ENCODE measurements at regions not wholly inside any gene's neighbourhood (a gene's known extent, or its start where the extent isn't known, plus 50 kb on each side); places are given as distances from the start of the nearest gene placed in this dataset.
"Not testable (repeated sequence)": the region's sequence is repeated elsewhere in the genome, so short reads cannot be mapped to it uniquely, and the experiment has no call there.

DNA sequence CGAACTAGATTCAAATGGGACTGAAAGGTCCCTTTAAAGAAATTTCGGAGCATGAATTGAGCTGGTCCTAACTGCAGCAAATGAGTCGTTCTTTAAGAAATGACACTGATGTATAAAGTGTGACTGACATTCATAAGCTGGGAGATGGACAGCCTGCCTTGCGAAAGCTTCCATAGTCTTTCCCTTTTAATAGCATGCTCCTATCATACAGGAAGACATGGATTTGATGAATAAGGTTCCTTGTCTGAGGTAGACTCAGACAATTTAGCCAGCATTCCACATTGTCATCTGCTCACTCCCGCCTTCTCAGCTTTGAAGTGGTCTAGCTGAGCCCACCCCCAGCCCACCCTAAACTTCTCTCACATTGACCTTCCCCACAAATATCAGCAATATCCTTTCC, 264.9 kb downstream of the TSN start:
- DNase-seq (ENCODE audit: low read depth), result no peak

DNA sequence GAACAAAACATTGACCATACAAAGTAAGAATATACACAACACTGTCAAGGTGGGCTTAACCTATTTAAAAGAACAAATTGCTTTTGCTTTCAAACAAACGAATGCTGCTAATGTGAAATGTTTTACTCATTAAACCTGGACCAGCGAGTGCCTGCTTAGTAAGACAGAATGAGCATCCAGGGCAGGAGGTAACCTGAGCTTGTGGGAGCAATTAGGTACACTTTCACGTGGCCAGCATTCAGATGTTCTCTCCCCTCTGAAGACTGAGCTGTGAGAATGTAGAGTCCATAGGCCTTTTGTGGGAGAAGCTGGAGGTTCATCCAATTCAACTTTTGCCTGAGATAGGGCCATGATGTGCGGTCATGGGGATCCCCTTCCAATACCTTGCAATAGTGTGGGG, 266.5 kb downstream of the TSN start:
- DNase-seq (ENCODE audit: low read depth), result no peak

DNA sequence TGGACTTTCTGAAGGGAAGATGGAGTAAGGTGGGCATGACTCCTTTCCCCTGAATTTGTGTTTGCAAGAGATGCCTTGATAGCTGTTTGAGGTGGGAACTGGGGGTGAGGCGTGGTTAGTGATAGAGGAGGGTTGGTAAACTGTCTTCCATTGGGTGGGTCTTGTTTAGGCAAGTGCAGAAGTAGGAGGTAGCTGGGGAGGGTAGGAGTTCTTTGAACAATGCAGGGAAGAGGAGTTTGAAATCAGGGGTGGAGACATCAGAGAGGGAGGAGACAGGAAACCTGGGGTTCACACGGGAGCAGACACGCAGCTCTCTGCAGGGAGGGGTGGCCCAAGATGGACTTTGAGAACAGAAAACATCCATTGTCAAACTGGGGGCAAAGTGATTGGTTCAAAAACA, 267.1 kb downstream of the TSN start:
- DNase-seq (ENCODE audit: low read depth), result no peak

DNA sequence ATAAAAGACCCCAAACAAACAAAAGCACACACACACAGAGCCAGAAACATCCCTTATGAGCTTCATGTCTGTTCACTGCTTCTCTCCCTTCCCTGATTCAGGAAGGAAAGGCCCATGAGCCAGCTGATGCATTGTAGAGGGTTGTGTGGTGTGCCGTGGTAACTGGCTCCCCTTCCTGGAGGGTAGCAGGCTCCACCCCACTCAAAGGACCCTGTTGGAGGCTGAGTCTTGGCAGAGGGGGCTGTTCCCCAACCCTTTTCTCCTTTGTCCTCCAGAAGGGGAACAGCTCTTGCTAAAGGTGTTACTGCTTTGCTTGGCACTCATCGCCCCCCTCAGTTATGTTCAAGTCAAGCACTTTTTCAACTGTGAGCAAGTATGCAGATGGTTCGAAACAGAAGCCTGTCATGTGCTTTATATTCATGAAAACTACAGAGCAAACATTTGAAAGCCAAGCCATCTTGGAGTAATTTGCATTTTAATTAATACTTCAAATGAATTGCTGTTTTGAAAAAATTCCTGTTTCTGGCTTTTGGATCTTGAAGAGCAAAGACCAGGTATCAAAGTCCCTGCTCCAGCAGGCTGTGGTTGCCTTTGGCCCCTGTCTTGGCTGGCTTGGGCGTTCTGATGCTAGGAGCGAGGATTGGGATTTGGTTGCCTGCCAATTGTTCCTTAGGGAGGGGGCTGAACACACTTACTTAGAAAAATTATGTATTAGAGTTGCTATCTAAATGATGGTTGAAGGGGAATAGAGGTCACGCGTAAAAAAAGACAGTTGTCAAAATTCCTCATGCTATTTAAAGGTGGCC, 267.8 kb downstream of the TSN start:
- no peak for DNase-seq (ENCODE audit: low read depth)

DNA sequence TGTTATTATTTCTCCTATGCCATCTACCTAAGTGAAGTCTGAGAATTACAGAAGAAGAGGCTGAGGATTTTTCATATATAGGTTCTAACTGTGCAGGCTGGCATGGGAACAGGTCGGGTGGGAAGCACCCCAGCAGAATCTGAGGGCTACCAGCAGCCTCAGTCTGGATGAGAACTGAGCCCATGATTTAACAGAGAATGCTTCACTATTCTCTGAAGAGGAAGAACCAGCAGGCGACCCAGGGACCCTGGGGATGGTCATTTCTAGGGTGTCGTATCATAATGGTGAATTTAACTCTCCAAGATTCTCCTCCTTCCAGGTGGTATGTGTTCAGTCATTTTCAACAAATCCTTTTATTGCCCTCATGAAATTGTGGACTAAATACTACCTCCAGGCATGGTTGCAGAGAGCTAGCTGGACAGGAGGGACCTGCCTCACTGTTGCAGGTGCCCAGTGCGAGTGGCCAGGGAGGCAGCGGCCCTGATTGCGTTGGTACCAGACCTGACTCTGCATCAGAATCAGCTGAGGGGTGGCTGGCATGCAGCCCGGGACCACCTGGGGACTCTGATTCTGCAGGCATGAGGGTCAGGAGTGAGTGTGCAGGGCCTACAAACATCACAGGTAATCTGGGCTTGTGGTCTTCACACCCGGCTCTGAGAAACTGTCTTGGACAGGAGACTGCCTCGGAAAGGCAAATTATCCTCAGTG, 272.2 kb downstream of the TSN start:
- DNase-seq (ENCODE audit: low read depth), result no peak

DNA sequence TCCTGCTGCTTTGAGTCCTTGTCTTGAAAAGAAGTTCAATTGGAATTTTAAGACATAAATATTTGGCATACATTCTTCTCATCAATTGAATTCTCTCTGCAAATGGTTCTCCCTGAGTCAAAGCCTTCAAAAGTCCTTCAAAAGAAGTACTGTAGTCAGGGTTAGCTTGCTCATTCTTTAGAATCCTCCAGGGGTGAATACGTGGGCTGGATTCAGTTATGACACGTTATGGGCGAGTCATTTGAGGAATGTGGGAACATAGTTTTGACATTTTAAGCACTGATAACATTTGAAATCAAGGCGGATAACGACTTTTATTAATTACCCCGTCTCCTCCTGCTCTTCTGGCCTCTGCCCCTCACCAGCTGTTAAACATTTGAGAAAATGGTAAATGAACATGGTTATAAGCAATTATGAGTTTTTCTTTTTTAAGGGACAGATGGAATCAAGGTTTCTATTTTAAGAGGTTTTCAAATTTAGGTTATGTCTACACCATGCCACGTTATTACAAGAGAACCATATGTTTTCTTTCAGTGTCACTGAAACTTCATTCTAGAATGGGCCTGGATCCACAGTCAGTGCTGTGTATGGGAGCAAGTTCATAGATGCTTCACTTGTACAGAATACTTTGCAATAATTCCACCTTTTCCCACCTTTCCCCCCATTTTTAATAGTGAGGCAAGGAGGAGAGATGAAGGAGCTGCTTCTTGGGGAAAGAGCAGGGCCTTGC, 273.1 kb downstream of the TSN start:
- no peak for DNase-seq (ENCODE audit: low read depth)

DNA sequence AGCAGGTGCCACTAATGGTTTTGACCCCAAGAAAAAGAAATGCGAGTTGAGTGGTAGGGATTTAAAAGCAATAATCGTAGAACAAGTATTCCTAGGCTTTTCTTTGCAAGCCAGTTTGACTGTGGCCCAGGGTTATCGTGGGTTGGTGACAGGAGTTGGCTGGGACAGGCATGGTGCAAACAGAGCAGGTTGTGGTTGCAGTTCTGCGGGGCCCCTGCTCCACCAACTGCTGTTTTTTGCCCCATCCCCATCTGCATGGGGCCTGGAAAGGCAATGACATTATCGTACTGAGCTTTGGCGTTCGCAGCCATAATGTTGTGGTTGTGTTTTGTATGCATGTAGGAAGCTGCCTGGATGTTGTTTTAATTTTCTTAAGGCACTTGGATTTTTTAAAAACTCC, 274.0 kb downstream of the TSN start:
- DNase-seq (ENCODE audit: low read depth), result no peak

DNA sequence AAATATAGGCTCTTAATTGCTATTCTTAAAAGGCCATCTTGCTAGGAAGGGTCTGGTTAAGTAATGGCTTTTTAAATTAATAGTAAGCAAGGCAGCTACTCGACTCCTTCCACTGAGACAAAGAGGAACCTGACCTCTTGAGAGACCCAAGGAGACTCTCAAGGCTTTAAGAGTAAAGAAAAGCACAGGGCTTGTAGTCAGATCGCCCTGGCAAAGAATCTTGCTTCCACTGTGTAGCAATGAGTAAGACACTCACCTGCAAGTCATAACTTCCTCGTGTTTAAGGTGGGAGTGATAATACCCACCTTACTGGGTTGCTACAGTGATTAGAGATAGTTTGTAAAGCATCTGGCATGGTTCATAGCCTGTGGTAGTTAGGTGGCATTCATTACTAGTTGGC, 274.5 kb downstream of the TSN start:
- no peak for DNase-seq (ENCODE audit: low read depth)

DNA sequence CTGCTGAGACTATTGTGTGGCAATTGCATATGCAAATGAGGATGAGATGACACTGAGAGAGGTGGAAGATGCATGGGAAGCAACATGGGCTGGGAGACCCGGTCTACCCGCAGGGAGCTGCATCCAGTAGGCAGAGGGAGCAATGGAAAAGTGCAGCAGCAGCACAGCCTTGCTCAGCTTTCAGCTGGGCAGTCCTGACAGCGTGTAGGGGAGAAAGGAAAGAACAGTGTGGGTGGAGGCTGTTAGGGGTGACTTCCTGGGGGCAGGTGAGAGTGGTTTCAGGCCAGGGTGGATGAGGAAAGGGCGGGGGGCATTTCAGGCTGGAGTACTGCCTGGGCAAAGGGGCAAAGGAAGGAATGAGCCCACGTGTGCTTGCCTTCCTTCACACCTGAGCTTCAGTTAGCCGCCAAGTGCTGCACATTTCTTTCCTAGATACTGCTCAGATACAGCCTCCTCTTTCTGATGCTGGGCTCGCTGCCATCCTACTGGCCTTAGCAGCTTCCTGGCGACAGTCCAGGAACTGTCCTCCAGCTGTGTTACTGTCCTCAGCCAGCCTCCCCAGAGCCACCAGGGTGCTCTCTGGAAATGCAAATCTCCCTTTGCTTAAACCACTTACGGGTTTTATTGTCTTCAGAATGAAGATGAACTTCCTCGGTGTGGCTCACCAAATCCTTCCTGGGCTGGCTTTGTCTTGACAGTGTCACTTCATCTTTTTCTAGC, 276.3 kb downstream of the TSN start:
- DNase-seq (ENCODE audit: low read depth), result no peak

DNA sequence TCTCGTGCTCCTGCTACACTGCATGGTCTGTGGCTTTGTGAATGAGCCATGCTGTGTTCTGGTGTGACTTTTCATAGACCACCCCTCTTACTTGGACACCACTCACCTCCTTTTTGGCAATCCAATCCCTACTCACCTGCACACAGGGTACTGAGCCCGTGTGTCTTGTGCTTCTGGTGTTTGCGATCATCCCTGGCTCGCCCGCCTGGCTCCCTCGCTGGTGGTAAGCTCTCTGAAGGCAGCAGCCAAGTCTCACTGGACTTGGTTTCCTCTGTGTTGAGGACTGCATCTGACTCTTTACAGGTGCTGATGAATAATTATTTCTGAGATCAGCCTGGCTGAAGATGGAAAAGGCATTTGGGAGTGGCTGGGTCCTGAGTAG, 276.8 kb downstream of the TSN start:
- DNase-seq (ENCODE audit: low read depth), result no peak

DNA sequence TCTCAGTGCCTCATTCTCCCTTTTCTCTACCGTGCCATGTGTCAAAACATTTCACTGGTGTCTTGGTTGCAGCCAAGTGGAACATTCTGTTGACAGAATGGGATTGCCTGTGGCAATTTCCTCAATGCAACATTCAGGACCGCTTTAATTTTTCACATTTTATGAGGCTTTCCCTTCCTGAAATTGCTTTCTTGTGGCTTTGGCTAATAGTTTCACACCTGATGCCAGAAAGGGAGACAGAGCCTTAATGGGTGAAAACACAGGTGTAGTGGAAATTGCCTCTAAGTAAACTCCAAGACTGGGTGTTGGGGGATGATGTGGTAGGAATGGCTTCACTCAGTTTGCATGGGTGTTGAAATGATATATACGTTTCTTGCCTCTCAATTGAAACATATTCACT, 278.3 kb downstream of the TSN start:
- no peak for DNase-seq (ENCODE audit: low read depth)

DNA sequence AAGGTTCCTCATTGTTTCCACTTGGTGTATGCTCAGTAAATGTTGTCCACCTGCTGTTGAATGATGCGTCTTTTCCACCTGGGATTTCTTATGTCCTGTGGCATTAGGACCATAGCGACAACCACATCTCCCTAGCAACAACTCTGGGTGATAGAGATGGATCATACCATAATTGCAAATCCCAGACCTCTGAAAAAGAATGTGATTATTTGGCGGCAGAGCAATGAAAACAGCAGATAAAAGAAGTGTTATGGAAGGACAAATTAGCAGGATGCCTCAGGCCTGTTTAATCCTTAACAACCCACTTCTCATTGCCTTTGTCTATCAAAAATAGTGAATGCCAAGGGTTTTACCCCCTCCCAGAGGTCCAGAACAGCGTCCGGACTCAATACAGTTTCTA, 278.9 kb downstream of the TSN start:
- DNase-seq (ENCODE audit: low read depth), result no peak

DNA sequence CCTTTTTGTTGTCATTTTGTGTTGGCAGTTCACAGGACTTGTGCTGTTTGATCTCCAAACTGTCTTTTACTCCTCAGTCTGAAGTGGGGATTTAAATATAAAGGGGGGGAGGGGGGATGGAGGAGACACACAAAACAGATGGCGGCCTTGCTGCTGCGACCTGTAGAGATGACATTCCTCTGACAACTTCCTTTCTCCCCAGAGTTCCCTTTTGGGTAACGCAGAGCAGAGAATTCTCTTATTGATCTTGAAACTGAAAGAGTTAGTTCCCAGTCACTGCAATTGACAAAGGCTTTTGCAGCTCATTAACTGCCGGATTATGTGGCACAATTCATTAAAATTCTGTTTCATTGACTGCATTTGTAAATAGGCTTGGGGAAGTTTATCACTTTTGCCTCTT, 279.3 kb downstream of the TSN start:
- DNase-seq (ENCODE audit: low read depth), result no peak

DNA sequence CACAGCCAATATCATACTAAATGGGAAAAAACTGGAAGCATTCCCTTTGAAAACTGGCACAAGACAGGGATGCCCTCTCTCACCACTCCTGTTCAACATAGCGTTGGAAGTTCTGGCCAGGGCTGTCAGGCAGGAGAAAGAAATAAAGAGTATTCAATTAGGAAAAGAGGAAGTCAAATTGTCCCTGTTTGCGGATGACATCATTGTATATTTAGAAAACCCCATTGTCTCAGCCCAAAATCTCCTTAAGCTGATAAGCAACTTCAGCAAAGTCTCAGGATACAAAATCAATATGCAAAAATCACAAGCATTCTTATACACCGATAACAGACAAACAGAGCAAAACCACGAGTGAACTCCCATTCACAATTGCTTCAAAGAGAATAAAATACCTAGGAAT, 283.4 kb downstream of the TSN start:
- DNase-seq (ENCODE audit: low read depth), result not testable (repeated sequence)

DNA sequence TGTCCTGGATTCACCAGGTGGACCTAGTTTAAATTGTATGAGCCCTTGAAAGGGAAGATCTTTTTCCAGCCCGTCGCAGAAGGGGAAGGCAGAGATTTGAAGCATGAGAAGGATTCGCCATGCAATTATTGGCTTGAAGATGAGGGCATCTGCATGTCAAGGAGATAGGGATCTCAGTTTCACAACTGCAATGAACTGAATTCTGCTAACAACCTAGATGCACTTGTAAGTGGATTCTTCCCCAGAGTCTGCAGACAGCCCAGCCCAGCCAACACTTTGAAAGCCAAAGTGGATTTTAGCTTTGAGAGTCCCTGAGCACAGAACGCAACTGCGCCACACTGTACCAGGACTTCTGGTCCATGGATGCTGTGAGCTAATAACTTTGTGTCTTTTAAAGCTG, 286.0 kb downstream of the TSN start:
- no peak for DNase-seq (ENCODE audit: low read depth)

DNA sequence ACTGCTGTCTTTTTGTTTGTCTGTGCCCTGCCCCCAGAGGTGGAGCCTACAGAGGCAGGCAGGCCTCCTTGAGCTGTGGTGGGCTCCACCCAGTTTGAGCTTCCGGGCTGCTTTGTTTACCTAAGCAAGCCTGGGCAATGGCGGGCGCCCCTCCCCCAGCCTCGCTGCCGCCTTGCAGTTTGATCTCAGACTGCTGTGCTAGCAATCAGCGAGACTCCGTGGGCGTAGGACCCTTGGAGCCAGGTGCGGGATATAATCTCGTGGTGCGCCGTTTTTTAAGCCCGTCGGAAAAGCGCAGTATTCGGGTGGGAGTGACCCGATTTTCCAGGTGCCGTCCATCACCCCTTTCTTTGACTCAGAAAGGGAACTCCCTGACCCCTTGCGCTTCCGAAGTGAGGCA, 296.2 kb downstream of the TSN start:
- DNase-seq (ENCODE audit: low read depth), result not testable (repeated sequence)

DNA sequence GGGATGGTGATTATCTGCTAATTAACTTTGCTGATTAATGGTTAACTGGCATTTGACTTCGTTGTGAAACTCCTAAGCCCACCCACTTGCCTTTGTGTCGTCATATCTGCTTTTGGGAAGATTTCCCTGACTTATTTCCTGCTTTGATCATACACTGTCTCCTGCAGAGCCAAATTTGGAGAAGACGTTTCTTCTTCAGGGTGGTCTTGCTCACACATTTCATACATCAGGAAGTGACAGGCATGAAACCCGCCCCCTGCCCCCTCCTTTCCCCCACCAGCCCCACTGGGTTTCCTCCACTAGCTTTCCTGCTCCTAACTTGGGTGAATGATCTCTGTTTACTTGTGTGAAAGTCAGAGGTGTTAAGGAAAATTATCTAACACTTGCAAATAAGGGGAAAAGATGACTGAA, 300.1 kb downstream of the TSN start:
- no peak for DNase-seq (ENCODE audit: low read depth)

DNA sequence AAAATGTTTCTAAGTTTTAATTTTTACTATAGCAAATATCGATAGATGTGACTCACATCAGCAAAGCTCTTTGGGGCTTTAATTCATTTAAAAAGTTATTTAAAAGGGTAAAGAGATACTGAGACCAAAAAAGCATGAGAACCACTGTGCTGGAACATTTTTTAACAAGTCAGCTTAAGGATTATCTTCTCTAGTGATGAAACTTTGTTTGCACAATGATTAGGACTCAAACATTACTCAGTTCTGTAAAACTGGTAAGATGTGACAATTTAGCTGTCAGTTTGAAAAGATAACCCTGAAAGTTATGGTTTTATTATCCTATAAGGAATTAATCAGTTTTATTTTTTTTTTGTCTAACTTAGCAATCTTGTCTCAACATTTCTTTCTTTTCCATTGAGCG, 301.4 kb downstream of the TSN start:
- no peak for DNase-seq (ENCODE audit: low read depth)

DNA sequence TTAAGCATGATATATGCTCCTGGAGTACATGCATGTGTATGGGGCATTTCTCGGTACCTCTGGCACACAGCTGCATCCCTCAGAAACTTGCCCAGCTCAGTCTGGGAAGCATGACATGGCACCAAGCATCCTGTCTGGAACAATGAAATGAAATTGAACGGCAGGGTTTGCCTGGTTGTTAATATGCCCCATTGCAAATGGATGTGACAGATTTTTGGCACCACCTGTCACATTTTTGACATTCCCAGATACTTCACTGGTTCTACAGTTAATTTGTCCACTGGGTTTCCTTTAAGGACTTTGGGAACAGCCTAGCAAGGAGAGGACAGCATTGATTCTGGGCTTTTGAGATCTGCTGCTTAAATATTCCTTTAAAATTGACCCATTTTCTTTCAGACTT, 305.8 kb downstream of the TSN start:
- DNase-seq (ENCODE audit: low read depth), result no peak

DNA sequence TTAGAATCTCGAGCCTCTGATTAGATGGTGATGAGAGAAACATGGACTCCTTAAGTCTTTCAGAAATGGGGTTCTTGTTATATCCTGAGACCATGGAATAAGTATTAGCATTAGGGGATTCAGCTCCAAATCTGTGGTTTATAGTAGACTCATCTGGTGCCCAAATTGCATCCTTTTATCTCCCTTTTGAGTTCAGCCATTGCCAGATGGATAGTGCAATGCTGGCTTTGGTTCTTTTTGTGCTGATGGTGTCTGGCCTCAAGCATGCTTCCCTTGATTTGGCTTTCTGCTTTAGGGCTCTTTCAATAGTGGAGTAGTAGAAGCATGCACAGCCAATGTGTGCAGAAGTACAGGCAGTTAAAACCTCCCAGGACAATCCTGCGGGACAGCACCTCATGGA, 306.4 kb downstream of the TSN start:
- DNase-seq (ENCODE audit: low read depth), result no peak

DNA sequence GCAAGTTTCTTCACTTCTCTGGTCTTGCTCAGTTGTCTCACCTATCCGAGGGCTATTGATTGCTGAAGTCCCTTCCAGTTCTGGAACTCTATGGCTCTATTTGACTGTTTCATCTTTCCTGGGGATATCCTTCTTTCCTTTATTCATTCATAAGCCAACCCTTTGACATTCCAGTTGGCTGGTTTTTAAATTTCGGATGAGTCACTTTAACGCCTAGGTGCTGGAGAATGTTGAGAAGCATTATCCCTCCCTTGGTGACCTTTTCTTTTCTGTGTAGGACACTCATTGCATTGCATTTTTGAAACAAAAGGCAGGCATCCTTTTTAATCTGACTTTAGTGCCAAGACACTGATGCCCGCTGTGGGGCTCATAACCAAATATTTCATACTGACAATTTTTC, 307.1 kb downstream of the TSN start:
- DNase-seq (ENCODE audit: low read depth), result no peak

DNA sequence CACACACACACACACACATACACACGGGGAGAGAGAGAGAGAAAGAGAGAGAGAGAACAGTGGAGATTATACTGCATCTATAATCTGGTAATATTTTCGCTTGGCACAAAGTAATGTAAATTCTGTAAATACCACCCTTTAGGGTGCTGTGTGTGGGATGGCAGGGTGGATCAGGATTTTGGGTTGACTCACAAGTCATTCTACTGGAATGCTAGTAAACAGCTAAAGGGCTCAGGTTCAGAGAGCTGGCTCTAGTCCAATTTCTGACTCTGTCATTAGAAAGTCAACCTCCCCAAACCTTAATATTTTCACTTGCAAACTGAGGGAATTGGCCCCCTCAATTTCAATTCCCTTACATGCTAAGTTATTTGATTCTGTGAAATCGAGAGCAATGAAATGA, 308.3 kb downstream of the TSN start:
- no peak for DNase-seq (ENCODE audit: low read depth)

Measured in stimulated activated CD8-positive, alpha-beta memory T cell treated with anti-CD3 and anti-CD28 coated beads, Interleukin-4, amount 100 ng/mL, for 24 hours (primary cell).